Liver (tissue), 3 donors: ENCODE measurements at regions not wholly inside any gene's neighbourhood (a gene's known extent, or its start where the extent isn't known, plus 50 kb on each side); places are given as distances from the start of the nearest gene placed in this dataset.

ENCODE experiments used
- GABPA ChIP-seq, 2 donors: IDR thresholded peaks in 1 of 2; conservative IDR thresholded peaks in 1 of 2; 2 replicates each; pipeline ENCODE4 v1.6.1; 2016; ENCODE audit warnings: antibody characterized with exemption in 2 of 2, mild to moderate bottlenecking in 1 of 2, moderate library complexity in 1 of 2
- HNF4G ChIP-seq: IDR thresholded peaks from 2 replicates; pipeline ENCODE4 v1.6.1; 2016; ENCODE audit warnings: antibody characterized with exemption
- JUND ChIP-seq, 2 donors: IDR thresholded peaks; 2 replicates each; pipeline ENCODE4 v1.6.1; 2016; ENCODE audit warnings: antibody characterized with exemption in 2 of 2
- YY1 ChIP-seq: IDR thresholded peaks from 2 replicates; pipeline ENCODE4 v1.6.1; 2016; ENCODE audit warnings: antibody characterized with exemption, mild to moderate bottlenecking
- TF ChIP-seq, protein P1 (sequence below): fragments of 150-350 bp; IDR thresholded peaks from 2 replicates; pipeline ENCODE4 v1.5.1; 2017; ENCODE audit warnings: improper control_type of control experiment, low read depth, low read length; ENCODE audit not compliant: missing input control
- TF ChIP-seq, protein P2 (sequence below): IDR thresholded peaks from 2 replicates; pipeline ENCODE4 v1.6.1; 2016; ENCODE audit warnings: antibody characterized with exemption
- TF ChIP-seq, protein P3 (sequence below): IDR thresholded peaks from 2 replicates; pipeline ENCODE4 v1.6.1; 2016; ENCODE audit warnings: antibody characterized with exemption
- TF ChIP-seq, protein P4 (sequence below): IDR thresholded peaks from 2 replicates; pipeline ENCODE4 v1.6.1; 2016; ENCODE audit warnings: antibody characterized with exemption
- donor health status: healthy.
- donor health status: healthy.

DNA sequence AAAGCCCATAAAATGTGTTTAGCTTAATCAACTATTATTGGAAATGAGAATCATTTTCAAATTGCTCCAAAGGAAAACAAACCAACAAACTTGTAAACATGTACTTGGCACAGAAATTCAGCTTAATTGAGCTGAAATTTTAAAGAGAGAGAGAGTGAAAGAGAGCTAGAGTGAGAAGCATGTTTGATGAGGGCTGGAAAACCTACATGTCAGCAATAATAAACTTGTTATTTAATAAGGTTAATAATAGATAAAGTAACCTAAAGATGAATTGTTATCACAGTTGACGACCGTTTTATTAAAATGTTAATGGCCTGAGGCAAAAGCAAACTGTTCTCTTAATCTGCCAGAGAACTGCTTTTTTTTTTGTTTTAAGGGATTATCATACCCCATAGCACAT is 496.1 kb downstream of the RNF144B start:
- TF ChIP-seq, protein P1, sequence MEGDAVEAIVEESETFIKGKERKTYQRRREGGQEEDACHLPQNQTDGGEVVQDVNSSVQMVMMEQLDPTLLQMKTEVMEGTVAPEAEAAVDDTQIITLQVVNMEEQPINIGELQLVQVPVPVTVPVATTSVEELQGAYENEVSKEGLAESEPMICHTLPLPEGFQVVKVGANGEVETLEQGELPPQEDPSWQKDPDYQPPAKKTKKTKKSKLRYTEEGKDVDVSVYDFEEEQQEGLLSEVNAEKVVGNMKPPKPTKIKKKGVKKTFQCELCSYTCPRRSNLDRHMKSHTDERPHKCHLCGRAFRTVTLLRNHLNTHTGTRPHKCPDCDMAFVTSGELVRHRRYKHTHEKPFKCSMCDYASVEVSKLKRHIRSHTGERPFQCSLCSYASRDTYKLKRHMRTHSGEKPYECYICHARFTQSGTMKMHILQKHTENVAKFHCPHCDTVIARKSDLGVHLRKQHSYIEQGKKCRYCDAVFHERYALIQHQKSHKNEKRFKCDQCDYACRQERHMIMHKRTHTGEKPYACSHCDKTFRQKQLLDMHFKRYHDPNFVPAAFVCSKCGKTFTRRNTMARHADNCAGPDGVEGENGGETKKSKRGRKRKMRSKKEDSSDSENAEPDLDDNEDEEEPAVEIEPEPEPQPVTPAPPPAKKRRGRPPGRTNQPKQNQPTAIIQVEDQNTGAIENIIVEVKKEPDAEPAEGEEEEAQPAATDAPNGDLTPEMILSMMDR: no peak
- TF ChIP-seq, protein P2, sequence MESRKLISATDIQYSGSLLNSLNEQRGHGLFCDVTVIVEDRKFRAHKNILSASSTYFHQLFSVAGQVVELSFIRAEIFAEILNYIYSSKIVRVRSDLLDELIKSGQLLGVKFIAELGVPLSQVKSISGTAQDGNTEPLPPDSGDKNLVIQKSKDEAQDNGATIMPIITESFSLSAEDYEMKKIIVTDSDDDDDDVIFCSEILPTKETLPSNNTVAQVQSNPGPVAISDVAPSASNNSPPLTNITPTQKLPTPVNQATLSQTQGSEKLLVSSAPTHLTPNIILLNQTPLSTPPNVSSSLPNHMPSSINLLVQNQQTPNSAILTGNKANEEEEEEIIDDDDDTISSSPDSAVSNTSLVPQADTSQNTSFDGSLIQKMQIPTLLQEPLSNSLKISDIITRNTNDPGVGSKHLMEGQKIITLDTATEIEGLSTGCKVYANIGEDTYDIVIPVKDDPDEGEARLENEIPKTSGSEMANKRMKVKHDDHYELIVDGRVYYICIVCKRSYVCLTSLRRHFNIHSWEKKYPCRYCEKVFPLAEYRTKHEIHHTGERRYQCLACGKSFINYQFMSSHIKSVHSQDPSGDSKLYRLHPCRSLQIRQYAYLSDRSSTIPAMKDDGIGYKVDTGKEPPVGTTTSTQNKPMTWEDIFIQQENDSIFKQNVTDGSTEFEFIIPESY: no peak
- no peak for TF ChIP-seq YY1
- no peak for TF ChIP-seq HNF4G
- no peak for TF ChIP-seq GABPA (IDR thresholded peaks at IDR 0.05 in 1 of 2, conservative IDR thresholded peaks at IDR 0.05 in 1 of 2)
- TF ChIP-seq, protein P3, sequence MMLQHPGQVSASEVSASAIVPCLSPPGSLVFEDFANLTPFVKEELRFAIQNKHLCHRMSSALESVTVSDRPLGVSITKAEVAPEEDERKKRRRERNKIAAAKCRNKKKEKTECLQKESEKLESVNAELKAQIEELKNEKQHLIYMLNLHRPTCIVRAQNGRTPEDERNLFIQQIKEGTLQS: no peak
- TF ChIP-seq, protein P4, sequence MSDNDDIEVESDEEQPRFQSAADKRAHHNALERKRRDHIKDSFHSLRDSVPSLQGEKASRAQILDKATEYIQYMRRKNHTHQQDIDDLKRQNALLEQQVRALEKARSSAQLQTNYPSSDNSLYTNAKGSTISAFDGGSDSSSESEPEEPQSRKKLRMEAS: no peak
- no peak for TF ChIP-seq JUND (IDR thresholded peaks at IDR 0.05)
